ACHN (cell line): ENCODE measurements at regions not wholly inside any gene's neighbourhood (a gene's known extent, or its start where the extent isn't known, plus 50 kb on each side); places are given as distances from the start of the nearest gene placed in this dataset.

Source experiments
- DNase-seq: peaks from one replicate; pipeline ENCODE4 v3.0.0-alpha.2; 2015
- in situ Hi-C: cut with HindIII; loops from 2 replicates; pipeline ENCODE4 v1.10.0; 2017; ENCODE audit warnings: low sequenced_read_pairs, low pct_ligation_motif_present, low pct_unique_long_range_greater_than_20kb

DNA sequence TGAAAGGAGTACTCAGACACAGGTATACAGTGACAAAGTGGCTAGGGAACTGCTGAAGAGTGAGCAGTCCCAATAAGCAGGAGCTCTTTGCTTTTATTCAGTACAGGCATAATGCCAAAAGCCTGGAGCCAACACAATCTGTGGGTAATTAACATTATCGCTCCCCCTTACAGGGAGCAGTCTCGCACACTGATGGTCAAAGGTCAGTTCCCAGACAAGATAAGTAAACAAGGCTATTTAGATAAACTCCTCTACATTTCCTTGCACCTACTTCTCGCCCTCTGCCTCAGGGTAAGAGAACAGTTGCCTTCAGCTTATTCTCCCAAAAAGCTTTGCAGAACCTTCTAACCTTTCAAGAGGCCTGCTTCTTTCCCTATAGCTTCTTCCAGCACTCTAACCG, 73.9 kb upstream of the TAF9B start:
- DNase-seq: no peak
- in situ Hi-C loops: no loop called here

DNA sequence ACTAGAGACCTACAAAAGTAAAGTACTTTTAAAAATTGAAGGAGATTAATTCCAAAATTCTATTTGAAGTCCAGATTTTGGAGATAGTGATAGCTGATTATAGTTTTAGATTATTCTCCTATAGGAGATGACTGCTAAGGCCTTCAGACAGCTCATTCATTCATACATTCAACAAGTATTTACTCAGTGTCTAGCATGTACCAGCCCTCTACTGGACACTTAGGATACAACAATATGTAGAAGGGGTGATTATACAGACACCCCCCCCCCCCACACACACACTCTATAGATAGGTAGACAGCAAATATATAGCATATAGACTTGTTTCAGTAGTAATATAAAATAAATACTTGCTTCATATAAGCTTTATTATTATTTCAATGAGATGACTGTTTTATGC, 60.4 kb upstream of the TAF9B start:
- DNase-seq: peak; percentile 28
- in situ Hi-C loops: no loop called here
